ENCODE measurements at regions not wholly inside any gene's neighbourhood (a gene's known extent, or its start where the extent isn't known, plus 50 kb on each side); places are given as distances from the start of the nearest gene placed in this dataset.
"Not testable (repeated sequence)": the region's sequence is repeated elsewhere in the genome, so short reads cannot be mapped to it uniquely, and the experiment has no call there.

DNA sequence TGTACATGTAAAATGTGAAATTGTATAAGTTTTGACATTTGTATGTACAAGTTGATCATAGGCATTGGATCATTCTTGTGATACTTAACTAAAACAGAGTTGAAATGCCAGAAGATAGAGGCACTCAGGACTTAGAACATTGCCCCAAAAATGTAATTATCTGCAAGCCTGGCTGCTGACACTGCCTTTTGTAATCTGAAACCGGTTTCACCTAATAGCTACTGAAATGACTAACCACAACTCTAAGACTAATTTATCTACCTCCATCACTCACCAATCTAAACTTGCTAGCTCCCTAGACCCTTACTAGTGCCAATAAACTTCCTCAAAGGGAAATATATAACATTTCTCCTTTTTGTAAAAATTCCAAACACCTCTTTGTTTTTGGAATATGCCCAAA, 2596.2 kb downstream of the PCDH9 start:
- H3K27ac ChIP-seq, result no peak overlapping the region
- H3K4me3 ChIP-seq, result no peak overlapping the region
- TF ChIP-seq Cebpa-rat (IDR thresholded peaks at IDR 0.05), result no peak
- H3K36me3 ChIP-seq, result no peaks in the 10 kb centered on the region
- no peaks in the 10 kb centered on the region for H3K4me1 ChIP-seq
- H4K20me1 ChIP-seq, result no peaks in the 10 kb centered on the region
- no peaks in the 10 kb centered on the region for H3K27me3 ChIP-seq
- no peak overlapping the region for H3K9ac ChIP-seq
- H3K9me3 ChIP-seq, result no peaks in the 10 kb centered on the region
- H3K4me2 ChIP-seq, result no peak overlapping the region

DNA sequence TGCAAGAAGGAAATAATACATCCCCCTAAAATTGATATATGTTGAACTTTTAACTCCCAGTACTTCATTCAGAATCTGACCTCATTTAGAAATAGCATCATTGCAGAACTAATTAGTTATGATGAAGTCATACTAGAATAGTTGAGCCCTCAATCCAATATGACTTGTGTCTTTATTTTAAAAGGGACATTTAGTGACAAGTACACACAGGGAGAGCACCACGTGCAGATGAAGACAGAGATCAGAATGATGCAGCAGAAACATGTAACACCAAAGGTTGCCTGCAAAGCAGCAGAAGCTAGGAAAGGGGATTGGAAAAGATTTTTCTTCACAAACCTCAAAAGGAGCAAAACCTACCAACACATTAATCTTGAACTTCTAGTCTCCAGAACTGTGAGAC, 2602.5 kb downstream of the PCDH9 start:
- no peak overlapping the region for H3K9ac ChIP-seq
- TF ChIP-seq Cebpa-rat (IDR thresholded peaks at IDR 0.05), result no peak

DNA sequence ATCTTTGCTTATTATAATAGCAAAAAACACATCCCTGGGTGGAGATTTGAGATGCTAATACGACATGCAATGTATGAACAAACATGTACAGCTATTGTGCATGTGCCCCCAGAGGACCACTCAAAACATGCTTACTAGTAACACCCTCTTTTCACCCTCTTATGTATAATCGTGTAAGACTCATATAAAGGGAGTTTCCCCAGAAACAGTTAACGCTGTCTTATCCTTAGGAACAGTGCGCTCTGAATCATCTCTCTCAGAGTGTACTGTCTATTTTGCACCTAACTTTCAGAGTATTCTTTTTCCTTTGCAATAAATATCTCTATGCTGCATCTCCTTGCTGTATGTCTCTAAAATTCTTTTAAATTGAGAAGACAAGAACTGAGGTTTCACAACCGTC, 2604.0 kb downstream of the PCDH9 start:
- Histone ChIP-seq H4K20me1 (no peaks in the 10 kb centered on the region), H3K4me3 (no peak overlapping the region), H3K9ac (no peak overlapping the region), H3K4me2 (no peak overlapping the region), H3K4me1 (no peaks in the 10 kb centered on the region), H3K9me3 (no peaks in the 10 kb centered on the region), H3K27ac (no peak overlapping the region), H3K36me3 (no peaks in the 10 kb centered on the region), H3K27me3 (no peaks in the 10 kb centered on the region)
- no peak for TF ChIP-seq Cebpa-rat (IDR thresholded peaks at IDR 0.05)

More for the DNA sequence above, 2602.5 kb downstream of the PCDH9 start:
- H3K4me1 ChIP-seq, result no peaks in the 10 kb centered on the region
- no peak overlapping the region for H3K27ac ChIP-seq
- H3K36me3 ChIP-seq, result no peaks in the 10 kb centered on the region
- no peaks in the 10 kb centered on the region for H3K27me3 ChIP-seq
- no peaks in the 10 kb centered on the region for H4K20me1 ChIP-seq
- H3K4me3 ChIP-seq, result no peak overlapping the region
- H3K9me3 ChIP-seq, result no peaks in the 10 kb centered on the region
- no peak overlapping the region for H3K4me2 ChIP-seq

DNA sequence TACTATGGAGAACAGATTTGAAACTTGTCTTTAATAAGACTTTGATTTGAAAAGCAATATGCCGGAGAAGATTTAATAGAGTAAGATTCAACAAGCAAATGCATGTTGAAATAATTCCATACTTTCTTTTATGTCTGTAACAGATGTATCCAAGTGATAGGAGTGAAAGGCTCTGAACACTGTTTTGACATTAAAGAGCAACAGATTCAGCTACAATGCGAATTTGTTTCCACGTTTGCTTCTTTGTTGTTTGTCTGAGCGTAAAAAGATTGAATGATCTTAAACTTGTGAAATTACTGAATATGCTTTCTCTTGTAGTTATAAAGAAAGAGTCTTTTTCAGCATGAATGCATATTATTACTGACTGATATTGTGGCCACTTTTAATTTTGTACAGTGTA, 2612.9 kb downstream of the PCDH9 start:
- Histone ChIP-seq H3K36me3 (no peaks in the 10 kb centered on the region), H3K4me2 (no peak overlapping the region), H3K9me3 (no peaks in the 10 kb centered on the region), H3K4me3 (no peak overlapping the region), H3K9ac (no peak overlapping the region), H4K20me1 (no peaks in the 10 kb centered on the region), H3K27me3 (no peaks in the 10 kb centered on the region), H3K27ac (no peak overlapping the region), H3K4me1 (no peaks in the 10 kb centered on the region)
- TF ChIP-seq Cebpa-rat (IDR thresholded peaks at IDR 0.05), result no peak

DNA sequence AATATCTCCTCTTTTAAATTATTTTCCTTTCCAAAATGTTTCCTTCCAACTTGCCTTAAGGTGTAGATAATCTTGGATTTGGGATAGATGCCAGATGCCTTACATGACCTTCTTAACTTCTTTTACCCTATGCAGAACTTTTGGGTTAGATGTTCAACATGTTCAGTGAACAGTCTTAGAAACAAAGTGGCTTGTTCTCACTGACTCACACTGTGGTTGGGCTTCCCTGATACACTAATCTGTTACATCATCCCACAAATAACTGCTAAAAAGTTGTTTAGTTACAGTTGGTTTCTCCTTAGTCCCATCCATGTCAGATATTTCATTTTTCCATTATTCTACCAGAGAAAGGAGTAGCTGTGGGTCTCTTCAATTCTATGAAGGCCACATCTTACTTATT, 2638.2 kb downstream of the PCDH9 start:
- Histone ChIP-seq H3K27me3 (no peaks in the 10 kb centered on the region), H3K4me2 (no peak overlapping the region), H3K27ac (no peak overlapping the region), H3K36me3 (no peaks in the 10 kb centered on the region), H3K9ac (no peak overlapping the region), H3K4me3 (no peak overlapping the region), H3K9me3 (no peaks in the 10 kb centered on the region), H4K20me1 (no peaks in the 10 kb centered on the region), H3K4me1 (no peaks in the 10 kb centered on the region)
- no peak for TF ChIP-seq Cebpa-rat (IDR thresholded peaks at IDR 0.05)

DNA sequence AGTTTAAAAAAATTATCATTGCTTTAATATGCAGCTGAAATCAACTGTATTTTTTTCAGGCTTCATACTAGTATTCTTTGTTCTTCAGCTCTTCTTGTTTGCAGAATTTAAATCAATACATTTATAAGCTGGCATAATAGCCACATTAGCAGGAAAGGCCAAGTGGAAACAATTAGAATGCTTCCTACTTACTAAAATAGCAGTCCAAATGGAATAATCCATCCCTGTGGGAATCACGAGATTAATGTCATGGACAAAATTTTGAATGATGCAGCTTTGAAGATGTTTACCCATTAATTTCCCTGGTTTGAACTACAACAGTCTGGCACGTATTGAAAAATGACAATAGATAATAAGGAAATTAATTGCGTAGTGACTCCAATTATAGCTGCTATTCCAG, 2650.8 kb downstream of the PCDH9 start:
- Histone ChIP-seq H4K20me1 (no peaks in the 10 kb centered on the region), H3K9me3 (no peaks in the 10 kb centered on the region), H3K9ac (no peak overlapping the region), H3K4me3 (no peak overlapping the region), H3K4me2 (no peak overlapping the region), H3K36me3 (no peaks in the 10 kb centered on the region), H3K27ac (no peak overlapping the region), H3K27me3 (no peaks in the 10 kb centered on the region), H3K4me1 (no peaks in the 10 kb centered on the region)
- no peak for TF ChIP-seq Cebpa-rat (IDR thresholded peaks at IDR 0.05)

DNA sequence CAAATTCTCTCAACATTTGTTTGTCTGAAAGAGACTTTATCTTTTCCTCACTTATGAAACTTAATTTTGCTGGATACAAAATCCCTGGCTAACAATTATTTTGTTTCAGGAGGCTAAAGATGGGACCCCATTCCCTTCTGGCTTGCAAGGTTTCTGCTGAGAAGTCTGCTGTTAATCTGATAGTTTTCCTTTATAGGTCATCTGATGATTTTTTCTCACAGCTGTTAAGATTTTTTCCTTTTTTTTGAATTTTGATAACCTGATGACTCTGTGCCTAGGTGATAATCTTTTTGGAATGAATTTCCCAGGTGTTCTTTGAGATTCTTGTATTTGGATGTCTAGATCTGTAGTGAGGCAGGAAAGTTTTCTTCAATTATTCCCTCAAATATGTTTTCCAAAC, 2661.4 kb downstream of the PCDH9 start:
- Histone ChIP-seq H3K4me2 (no peak overlapping the region), H3K27me3 (no peaks in the 10 kb centered on the region), H3K36me3 (no peaks in the 10 kb centered on the region), H3K27ac (no peak overlapping the region), H3K4me3 (no peak overlapping the region), H3K9ac (no peak overlapping the region), H4K20me1 (no peaks in the 10 kb centered on the region), H3K4me1 (no peaks in the 10 kb centered on the region), H3K9me3 (no peaks in the 10 kb centered on the region)
- no peak for TF ChIP-seq Cebpa-rat (IDR thresholded peaks at IDR 0.05)

DNA sequence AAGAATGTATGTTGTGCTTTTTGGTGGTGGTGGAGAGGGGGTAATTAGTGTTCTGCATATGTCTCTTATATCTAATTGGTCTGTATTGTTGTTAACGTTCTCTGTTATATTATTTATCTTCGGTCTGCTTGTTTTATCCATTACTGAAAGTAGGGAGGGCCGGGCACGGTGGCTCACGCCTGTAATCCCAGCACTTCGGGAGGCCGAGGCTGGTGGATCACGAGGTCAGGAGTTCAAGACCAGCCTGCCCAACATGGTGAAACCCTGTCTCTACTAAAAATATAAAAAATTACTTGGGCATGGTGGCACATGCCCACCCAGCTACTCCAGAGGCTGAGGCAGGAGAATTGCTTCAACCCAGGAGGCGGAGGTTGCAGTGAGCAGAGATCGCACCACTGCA, 2672.1 kb downstream of the PCDH9 start:
- not testable (repeated sequence) for H4K20me1 ChIP-seq, H3K4me3 ChIP-seq, H3K4me1 ChIP-seq, H3K27ac ChIP-seq, H3K4me2 ChIP-seq, H3K9me3 ChIP-seq, H3K27me3 ChIP-seq, H3K36me3 ChIP-seq, H3K9ac ChIP-seq

DNA sequence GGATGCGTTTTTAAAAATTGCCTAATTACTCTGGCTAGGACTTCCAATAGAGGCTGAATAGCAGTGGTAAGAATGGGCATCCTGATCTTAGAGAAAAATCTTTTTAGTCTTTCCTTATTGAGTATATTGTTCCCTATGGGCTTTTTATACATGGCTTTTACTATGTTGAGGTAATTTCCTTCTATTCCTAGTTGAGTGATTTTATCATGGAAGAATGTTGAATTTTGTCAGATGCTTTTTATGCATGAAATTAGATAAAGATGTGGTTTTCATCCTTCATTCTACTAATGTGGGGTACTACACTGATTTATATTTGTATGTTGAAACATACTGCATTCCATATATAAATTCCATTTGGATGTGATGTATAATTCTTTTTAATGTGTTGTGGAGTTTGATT, 2673.8 kb downstream of the PCDH9 start:
- no peaks in the 10 kb centered on the region for H3K4me1 ChIP-seq
- H3K9ac ChIP-seq, result no peak overlapping the region
- no peak overlapping the region for H3K27ac ChIP-seq
- no peaks in the 10 kb centered on the region for H3K9me3 ChIP-seq
- no peak for TF ChIP-seq Cebpa-rat (IDR thresholded peaks at IDR 0.05)
- H3K4me3 ChIP-seq, result no peak overlapping the region
- no peaks in the 10 kb centered on the region for H3K27me3 ChIP-seq
- H4K20me1 ChIP-seq, result no peaks in the 10 kb centered on the region
- no peak overlapping the region for H3K4me2 ChIP-seq
- H3K36me3 ChIP-seq, result no peaks in the 10 kb centered on the region

DNA sequence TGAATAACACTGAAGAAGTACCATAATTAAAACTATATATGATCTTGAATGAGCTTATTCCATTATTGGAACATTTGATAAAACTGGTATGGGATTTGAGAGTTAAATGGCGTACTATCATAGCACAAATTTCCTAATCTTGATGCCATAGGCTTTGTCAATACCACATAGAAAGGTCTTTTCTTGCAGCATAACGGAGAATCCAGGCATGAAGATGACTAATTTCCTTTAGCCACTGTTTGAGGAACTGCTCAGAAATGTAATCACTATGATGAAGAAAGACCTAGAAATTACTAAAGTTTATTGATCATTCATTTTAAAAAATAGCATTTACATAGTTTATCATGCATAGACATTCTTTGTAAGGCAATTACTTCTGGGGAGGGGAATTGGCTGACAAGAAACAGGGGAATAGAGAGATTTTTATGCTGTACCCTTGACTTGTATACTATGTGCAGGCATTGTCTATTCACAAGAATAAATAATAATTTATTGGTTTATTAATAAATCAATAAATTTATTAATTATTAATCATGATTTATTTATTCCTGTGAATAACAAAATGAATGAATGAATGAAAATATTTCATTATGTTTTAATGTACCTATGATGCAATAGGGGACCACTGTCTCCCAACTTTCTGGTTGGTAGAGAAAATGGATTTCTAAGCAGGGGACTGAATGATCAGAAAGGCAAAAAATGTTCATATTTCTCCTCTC, 2676.6 kb downstream of the PCDH9 start:
- TF ChIP-seq Cebpa-rat (IDR thresholded peaks at IDR 0.05), result no peak
- H3K36me3 ChIP-seq, result no peaks in the 10 kb centered on the region
- H3K9ac ChIP-seq, result no peak overlapping the region
- no peak overlapping the region for H3K4me2 ChIP-seq
- no peak overlapping the region for H3K4me3 ChIP-seq
- H3K27ac ChIP-seq, result no peak overlapping the region
- H3K9me3 ChIP-seq, result no peaks in the 10 kb centered on the region
- H3K4me1 ChIP-seq, result no peaks in the 10 kb centered on the region
- H4K20me1 ChIP-seq, result no peaks in the 10 kb centered on the region
- no peaks in the 10 kb centered on the region for H3K27me3 ChIP-seq

DNA sequence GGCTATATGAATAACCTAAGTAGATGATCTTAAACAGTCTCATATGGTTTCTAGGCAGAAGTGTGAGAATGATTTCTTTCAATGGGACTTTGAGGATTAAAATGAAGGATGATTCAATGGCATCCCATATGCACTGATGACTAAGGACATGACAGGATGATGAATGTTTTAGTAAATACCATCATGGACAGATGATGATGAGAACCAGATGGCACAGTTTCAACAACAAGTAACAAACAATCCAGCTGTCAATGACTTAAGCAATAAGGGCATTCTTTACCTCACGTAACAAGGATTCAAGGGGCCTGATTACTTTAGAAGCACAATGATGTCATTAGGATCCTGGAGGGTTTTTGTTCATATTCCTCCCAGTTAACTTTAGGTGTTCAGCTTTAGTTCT, 2678.4 kb downstream of the PCDH9 start:
- Histone ChIP-seq H3K9ac (no peak overlapping the region), H3K36me3 (no peaks in the 10 kb centered on the region), H3K27me3 (no peaks in the 10 kb centered on the region), H3K27ac (no peak overlapping the region), H3K9me3 (no peaks in the 10 kb centered on the region), H3K4me1 (no peaks in the 10 kb centered on the region), H3K4me3 (no peak overlapping the region), H3K4me2 (no peak overlapping the region), H4K20me1 (no peaks in the 10 kb centered on the region)
- no peak for TF ChIP-seq Cebpa-rat (IDR thresholded peaks at IDR 0.05)

Measured in BLaER1 (cell line).